ENCODE measurements at regions not wholly inside any gene's neighbourhood (a gene's known extent, or its start where the extent isn't known, plus 50 kb on each side); places are given as distances from the start of the nearest gene placed in this dataset.

DNA sequence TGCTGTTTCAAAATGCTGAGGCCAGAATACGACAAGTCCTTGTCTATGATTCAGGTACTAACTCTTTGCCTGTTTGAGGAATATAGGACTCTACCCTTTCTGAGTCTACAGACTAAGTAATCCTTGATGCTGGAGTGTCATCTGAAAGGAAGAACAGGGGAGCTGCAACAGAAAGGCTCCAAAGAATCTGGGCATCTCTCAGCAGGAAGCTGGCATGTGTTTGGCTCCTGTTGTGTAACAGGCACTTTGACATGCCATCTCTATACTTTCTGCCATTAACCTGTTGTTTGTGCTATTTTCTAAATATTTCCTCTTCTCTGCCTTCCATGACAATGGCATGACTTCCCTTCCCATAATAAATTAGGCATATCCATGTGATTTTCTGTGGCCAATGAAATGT is 409.5 kb downstream of the ADRA2A start:
- DNase-seq (ENCODE audit: extremely low spot score, insufficient read length, low read depth) (no peak), FAIRE-seq (no peak)

DNA sequence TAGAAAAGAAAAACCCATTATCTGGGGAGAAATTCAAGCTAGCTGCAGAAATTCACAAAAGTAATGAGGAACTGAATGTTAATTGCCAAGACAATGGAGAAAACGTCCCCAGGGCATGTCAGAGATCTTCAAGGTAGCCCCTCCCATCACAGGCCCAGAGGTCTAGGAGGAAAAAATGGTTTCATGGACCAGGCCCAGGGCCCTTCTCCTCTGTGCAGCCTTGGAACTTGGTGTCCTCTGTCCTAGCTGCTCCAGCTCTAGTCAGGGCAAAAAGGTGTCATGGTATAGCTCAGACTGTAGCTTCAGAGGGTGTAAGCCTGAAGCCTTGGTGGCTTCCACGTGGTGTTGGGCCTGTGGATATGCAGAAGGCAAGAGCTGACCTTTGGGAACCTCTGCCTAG is 411.8 kb downstream of the ADRA2A start:
- no peak for DNase-seq (ENCODE audit: extremely low spot score, insufficient read length, low read depth)
- no peak for FAIRE-seq

DNA sequence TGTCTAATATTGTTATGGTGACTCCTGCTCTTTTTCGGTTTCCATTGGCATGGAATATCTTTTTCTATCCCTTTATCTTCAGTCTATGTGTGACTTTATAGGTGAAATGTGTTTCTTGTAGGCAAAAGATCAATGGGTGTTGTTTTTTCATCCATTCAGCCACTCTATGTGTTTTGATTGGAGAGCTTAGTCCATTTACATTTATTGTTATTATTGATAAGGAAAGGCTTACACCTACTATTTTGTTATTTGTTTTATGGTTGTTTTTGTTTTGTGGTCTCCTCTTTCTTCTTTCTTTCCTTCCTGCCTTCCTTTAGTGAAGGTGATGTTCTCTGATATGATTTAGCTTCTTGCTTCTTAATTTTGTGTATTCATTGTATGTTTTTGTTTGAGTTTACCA is 414.3 kb downstream of the ADRA2A start:
- FAIRE-seq (no peak), DNase-seq (ENCODE audit: extremely low spot score, insufficient read length, low read depth) (no peak)

DNA sequence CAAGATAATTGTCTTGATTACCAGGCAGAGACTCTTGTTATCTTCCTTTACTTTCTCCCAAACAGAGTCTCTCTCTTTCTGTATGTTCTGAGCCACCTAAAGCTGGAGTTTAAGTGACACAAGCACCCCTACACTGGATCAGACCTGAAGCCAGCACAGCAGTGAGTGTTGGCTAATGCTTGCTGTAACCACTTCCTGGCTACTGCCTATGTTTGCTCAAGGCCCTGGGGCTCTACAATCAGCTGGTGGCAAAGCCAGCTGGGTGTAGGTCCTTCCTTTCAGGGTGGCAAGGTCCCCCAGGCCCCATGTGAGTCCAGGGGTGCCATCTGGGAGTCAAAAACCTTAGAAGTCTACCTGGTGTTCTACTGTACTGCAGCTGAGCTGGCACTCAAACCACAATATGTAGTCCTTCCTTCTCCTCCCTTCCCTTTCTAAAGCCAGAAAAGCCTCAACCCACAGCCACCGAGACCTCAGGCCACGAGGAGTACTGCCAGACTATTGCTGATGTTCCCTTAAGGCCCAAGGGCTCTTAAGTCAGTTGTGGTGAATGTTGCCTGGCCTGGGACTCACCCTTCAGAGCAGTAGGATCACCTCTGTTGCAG is 416.3 kb downstream of the ADRA2A start:
- no peak for DNase-seq (ENCODE audit: extremely low spot score, insufficient read length, low read depth)
- no peak for FAIRE-seq

DNA sequence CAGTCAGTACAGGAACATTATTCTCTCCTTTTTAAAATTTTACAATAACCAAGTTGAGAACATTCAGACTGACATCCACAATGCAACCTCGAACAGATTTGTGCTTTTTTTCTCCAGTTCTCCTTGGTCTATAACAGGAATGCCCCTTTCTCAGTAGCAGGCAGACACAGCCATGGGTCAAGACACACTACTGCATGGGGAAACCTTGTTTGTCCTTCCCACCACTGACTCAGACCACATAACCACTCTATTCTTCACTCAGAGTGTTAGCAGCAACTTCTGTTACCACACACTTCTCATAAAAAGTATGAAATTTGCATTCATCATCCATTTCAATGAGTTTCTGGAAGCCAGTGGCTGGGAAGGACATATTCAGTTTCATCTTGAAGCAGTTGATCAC is 421.7 kb downstream of the ADRA2A start:
- FAIRE-seq (no peak), DNase-seq (ENCODE audit: extremely low spot score, insufficient read length, low read depth) (no peak)

DNA sequence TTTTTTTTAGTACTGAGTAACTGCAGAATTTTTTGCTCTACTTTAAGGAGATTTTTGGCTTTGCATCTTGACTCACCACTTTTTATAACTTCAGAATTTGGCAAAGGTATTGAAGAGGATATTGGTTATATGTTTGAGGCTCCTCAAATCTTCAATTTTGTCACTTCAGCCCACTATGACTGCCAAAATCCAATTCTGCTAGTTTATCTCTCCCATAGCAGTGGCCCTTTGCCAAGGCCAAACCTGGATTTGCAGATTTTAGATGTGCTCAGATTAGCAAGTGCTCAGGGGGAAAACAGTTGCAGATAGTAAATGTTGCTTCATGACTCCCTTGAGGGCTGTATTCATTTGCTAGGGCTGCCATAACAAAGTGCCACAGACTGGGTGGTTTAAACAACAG is 427.5 kb downstream of the ADRA2A start:
- no peak for FAIRE-seq

DNA sequence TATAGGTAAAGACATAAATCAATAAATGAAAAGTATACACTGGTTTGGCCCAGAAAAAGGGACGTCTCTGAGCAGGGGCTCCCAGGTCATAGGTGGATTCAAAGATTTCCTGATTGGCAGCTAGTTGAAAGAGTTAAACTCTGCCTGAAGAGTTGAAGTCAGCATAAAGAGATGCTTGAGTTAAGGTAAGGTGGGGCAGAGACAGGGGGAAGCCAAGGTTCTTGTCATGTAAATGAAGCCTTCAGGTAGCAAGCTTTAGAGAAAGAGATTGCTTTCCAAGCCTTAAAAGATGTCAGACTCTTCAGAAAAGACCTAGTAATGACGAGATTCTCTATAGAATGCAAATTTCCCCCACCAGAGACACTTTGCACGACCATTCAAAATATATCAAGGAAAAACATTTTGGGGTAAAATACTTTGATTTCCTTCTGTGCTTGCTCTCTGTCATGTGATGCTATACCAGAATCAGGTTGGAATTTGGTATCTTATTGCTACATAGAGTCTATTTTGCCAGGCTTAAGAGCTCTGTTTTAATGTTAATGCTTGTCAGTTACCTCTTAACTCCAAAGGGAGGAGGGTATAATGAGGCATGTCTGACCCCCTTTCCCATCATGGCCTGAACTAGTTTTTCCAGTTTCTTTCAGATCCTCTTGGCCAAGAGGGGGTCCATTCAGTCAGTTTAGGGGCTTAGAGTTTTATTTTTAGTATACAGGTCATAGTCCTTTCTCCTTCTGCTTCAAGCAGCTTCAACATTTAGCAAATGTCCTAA is 429.6 kb downstream of the ADRA2A start:
- no peak for DNase-seq (ENCODE audit: extremely low spot score, insufficient read length, low read depth)
- FAIRE-seq: no peak

More for the DNA sequence above, 427.5 kb downstream of the ADRA2A start:
- no peak for DNase-seq (ENCODE audit: extremely low spot score, insufficient read length, low read depth)

DNA sequence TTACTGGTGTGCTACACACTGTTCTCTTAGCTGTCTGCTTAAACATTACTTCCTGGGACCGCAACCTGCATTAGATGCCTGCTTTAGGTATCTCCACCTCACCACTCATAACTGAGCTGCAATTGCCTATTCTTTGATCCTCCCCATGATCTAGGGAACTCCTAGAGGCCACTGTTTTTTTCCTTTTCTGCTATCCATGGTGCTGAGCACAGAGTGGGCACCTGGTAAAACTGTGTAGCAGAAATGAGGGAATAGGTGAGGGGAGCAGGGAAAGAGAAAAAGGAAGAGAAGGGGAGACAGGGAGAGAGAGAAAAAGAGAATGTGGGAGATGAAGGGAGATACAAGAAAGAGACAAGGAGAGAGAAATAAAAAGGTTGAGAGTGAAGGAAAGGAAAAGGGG is 434.9 kb downstream of the ADRA2A start:
- DNase-seq (ENCODE audit: extremely low spot score, insufficient read length, low read depth): no peak
- FAIRE-seq: no peak

DNA sequence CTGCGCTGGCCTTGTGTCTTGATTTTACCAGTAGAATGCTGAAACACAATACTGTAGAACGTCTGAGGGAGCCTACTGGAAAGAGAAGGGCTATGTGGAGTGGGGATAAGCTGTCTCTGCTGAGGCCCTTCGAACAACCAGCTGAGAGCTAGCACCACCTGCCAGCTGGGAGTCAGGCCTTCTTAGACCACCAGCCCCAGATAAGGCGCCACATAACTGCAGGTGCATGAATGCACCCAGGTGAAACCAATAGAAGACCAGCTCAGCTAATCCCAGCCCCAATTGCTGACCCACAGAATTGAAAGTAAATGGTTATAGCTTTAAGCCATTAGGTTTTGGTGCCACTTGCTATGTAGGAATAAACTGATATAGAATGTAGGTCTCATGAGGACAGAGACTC is 438.4 kb downstream of the ADRA2A start:
- DNase-seq (ENCODE audit: extremely low spot score, insufficient read length, low read depth) (no peak), FAIRE-seq (no peak)

DNA sequence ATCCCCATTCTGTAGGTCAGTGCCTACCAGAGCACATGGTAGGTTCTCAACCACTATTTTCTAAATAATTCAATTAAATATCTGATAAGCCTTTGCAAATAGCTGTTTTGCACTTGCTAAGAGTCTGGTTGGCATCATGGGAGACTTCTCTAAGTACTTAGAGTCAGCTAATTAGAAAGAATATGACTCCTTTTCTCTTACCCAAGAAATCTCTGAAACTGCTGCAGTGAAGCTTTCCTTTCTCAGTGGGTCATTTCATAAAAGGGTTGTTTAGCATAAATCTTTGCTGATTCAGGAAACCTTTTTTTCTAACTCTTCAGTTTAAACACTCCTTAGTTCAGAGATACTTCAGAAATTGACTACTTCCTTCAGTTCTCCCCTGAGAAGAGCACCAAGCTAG is 438.9 kb downstream of the ADRA2A start:
- DNase-seq (ENCODE audit: extremely low spot score, insufficient read length, low read depth) (no peak), FAIRE-seq (no peak)

DNA sequence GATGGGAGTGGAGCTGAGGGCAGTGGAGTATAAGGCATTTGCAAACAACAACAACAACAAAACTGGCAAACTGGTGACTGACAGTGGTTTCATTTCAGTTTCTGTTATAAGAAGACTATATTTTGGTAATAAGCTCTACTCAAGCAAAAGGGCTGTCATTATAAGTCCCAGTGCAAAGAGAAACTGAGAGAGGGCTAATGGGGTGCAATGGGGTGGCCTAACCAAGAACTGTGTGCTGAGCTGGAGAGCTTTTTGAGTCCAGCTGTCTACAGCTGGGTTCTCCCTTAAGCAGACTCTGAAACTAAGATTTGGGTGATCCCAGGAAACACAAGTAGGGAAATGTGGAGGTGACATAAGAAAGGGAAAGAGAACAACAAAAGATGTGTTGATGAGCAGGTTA is 439.3 kb downstream of the ADRA2A start:
- DNase-seq (ENCODE audit: extremely low spot score, insufficient read length, low read depth): no peak
- FAIRE-seq: no peak

DNA sequence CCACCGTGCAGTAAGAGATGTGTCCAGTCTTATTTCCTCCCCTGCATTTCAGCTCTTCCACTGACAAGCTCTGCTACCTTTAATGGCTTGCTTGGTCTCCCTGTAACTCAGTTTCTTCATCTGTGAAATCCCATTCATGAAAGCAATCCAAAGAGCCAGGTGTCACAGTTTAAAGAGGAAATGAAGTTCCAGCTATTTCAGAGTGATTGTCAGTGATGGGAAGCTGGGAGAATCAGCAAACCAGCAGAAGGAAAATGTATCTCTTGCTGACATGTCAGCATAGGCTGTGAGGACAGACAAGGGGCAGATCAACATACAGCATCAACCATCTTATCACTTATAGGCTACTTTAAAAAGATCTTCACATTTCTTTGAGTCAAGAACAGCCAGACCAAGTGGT is 445.3 kb downstream of the ADRA2A start:
- no peak for DNase-seq (ENCODE audit: extremely low spot score, insufficient read length, low read depth)
- no peak for FAIRE-seq

DNA sequence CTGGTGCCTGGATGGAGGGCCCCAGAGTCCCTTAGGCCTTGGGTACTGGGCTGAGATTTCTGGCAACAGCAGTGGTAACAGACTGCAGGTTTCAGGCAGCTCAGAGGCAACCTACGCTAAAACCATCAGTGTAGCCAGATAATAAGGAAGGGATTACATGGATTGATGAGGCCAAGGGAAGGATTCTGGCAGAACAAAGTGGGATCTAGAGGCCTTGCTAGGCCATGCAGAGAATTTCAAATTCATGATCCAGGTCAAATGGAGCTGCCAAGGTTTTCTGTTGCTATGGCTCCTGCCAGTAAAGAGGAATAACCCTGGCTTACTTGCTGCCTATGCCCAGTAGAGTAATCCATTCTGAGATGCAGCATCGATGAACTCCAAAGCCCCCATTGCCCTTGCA is 445.7 kb downstream of the ADRA2A start:
- FAIRE-seq: no peak

DNA sequence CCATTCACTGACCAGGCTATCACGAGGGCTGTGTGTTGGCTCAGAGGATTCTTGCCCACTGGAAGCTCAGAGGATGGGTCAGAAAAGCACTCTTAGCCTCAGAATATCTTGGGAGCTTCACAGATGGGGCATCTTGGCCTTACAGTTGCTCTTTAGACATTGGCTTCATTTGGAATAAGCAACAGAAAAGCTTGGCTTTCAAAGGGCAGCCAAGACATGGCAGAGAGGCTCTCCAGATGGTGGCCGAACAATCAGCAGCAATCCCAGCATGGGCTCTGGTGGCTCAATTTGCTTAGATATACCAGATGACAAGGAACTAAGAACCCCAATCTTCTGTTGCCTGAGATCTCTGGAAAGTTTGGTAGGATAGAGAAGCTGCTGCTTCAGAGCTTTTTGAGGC is 446.2 kb downstream of the ADRA2A start:
- DNase-seq (ENCODE audit: extremely low spot score, insufficient read length, low read depth): no peak
- FAIRE-seq: no peak

More for the DNA sequence above, 445.7 kb downstream of the ADRA2A start:
- no peak for DNase-seq (ENCODE audit: extremely low spot score, insufficient read length, low read depth)

DNA sequence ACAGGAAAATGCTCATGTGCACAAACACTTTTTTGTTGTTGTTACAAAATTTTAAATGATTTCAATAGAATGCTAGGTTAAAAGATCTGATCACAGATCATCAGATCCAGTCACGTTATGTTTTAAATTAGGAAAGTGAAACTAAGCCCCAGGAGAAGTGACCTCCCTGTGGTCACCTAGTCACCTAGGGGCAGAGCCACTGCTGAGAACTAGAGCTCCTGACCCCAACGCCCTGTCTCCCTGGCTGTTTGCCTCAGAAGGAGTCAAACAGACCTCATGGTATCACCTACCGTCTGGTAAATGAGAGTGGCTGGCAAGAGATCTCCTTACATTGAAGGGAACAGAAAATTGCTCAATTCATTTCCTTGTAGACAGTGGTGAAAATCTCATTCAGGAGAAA is 447.3 kb downstream of the ADRA2A start:
- FAIRE-seq: no peak
- DNase-seq (ENCODE audit: extremely low spot score, insufficient read length, low read depth): no peak

DNA sequence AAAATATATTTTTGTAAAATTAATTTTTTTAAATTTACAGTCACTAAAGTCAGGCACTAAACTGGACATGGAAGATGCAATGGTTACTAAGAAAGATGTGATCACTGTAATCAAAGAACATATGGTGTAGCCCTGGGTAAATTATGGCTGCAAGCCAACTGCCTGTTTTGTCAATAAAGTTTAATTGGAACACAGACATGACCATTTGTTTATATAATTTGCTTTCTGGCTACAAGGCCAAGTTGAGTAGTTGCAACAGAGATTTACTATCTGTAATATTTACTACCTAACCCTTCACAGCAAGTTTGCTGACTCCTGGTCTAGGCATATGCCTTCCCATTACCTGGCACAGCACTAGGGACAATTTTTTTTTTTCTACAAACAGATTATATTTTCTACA is 448.9 kb downstream of the ADRA2A start:
- DNase-seq (ENCODE audit: extremely low spot score, insufficient read length, low read depth): no peak
- no peak for FAIRE-seq

DNA sequence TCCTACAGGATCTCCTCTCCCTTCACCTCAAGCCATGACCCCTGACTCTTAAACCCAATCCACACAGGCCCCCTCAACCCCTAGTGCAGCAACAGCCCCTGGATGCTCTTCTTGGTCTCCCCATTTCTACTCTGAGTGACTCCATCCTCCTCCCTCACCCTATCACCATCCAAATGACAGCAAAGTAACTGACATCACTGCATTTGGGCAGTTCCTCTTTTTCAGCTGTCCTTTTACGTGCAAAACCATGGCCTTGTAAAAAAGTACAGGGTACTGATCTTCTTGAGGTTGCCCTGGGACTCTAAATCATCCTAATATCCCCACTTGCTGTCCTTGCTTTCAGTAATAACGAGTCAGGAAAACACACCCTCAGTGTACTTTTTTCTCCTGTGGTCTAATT is 454.9 kb downstream of the ADRA2A start:
- FAIRE-seq: no peak
- DNase-seq (ENCODE audit: extremely low spot score, insufficient read length, low read depth): no peak

DNA sequence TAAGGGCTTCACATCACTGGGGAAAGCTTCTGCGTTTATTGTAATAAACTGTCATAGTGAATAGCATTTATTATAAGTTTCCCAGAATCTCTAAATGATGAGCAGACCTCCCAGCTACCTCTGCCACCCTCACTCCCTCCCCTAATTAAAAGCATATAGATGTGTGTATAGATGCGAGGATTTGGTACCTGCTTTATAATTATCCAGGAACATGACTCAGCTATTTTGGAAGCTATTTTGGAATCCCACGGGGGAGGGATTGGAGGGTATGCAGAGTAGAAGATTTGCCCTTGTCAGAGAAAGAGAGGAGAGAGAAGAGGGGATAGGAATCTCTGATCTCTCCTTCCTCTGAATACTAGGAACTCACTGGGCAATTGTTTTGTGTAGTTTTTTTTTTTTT is 455.3 kb downstream of the ADRA2A start:
- DNase-seq (ENCODE audit: extremely low spot score, insufficient read length, low read depth) (no peak), FAIRE-seq (no peak)

DNA sequence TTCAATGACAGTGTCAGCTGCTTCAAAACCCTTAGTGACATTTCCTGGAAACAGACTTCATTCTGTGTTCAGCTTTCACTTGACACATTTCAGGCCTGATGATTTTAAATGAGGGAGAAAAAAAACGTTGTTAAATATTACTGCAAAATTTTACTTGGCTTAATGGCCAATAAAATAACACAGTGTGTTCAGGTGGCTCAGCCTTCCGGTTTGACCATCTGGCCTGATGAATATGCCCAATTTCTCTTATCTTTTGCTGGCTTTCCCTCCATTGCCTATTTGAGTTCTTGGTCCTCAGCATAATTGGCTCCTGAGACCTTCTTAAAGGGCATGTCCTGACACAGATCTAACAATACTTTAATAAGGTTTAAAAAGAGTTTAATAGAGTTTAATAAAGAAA is 462.4 kb downstream of the ADRA2A start:
- no peak for FAIRE-seq
- no peak for DNase-seq (ENCODE audit: extremely low spot score, insufficient read length, low read depth)

DNA sequence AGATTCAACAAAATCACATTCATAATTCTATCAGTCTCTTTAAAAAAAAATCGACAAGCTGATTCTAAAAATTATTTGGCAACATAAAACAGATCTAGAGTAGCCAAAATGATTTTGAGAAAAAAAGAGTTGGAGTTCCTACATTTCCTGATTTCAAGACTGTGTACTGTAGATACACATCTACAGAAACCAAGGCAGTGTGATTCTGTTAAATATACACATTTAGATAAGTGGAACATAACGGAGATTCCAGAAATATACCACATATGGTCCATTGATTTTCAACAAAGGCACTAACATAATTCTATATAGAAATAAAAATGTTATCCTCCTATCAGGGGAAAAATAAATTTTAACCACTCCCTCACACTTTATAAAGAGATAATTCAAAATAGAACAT is 467.0 kb downstream of the ADRA2A start:
- DNase-seq (ENCODE audit: extremely low spot score, insufficient read length, low read depth) (no peak), FAIRE-seq (no peak)

DNA sequence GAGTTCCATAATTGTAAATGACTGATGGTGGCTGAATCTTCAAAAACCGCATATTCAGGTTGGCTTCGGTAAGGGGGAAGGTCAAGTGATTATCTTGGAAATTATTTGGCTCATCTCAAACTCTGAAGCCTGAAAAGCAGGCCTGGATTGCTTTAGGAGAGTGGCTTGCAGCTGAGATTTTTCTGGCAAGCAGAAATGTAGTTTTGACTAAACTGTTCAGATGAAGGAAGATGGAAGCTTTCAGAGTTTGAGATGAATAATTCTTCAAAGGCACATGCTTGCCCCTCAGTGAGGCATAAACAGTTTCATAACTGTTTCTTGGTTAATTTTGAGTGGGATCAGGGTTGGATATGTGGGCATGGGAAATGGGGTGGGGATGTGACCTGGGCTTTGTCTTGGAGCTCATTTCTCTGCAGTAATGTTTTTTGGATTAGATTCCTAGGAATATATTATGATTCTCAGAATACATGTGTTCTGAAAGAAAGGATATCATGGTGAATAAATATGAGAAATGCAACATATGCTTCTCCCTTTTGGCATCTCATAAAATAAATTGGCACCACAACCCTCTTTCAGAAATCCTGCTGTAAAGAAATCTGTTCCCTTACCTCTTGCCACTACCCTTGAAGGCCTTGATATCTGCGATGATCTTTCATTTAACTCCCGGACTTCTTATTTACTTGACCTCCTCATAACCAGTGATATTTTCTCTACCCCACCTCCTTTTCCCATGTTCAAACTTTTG is 469.2 kb downstream of the ADRA2A start:
- no peak for FAIRE-seq
- DNase-seq (ENCODE audit: extremely low spot score, insufficient read length, low read depth): no peak
